HL-60 (cell line): ENCODE measurements at regions not wholly inside any gene's neighbourhood (a gene's known extent, or its start where the extent isn't known, plus 50 kb on each side); places are given as distances from the start of the nearest gene placed in this dataset.

Source experiments
- CTCF ChIP-seq: IDR thresholded peaks from one replicate; pipeline ENCODE4 v1.5.1; 2011; ENCODE audit warnings: low read length, control low read depth, inconsistent platforms; ENCODE audit not compliant: insufficient read depth
- REST ChIP-seq: IDR thresholded peaks from 2 replicates; pipeline ENCODE4 v1.6.1; 2012; ENCODE audit warnings: low read depth; ENCODE audit not compliant: insufficient replicate concordance

- TF ChIP-seq REST (no peak), CTCF (no peak)
These were observed 802.9 kb upstream of the ID2 start for GRCh38 chr2:7878786-7879482.
